ENCODE measurements at regions not wholly inside any gene's neighbourhood (a gene's known extent, or its start where the extent isn't known, plus 50 kb on each side); places are given as distances from the start of the nearest gene placed in this dataset.
A peak's percentile ranks its signal among the peaks of the same experiment; 100 is the strongest.

DNA sequence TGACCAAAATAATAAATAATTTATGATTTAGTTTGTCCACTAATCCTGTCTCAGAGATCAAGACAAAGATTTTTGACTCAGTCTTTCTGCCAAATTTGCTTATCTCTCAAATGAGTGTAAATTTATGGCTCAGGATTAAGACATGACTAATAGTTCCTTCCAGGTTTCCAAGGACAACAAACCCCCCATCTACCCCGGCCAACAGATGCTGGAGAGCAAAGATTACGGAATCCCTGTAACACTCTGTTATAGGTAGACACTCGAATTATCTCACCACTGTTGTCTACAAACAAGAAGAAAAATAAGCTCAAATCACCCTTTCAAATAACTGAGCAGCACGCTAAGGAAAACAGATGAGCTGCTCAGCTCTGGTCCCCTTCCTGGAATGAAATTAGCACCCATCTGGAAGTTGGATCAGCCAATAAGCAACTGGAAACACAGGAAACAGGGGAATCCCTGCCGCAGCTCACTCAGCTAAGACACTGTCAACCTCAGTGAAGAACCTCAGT lies 56.8 kb upstream of the SVIL start (continued):
- TF ChIP-seq, protein P1, sequence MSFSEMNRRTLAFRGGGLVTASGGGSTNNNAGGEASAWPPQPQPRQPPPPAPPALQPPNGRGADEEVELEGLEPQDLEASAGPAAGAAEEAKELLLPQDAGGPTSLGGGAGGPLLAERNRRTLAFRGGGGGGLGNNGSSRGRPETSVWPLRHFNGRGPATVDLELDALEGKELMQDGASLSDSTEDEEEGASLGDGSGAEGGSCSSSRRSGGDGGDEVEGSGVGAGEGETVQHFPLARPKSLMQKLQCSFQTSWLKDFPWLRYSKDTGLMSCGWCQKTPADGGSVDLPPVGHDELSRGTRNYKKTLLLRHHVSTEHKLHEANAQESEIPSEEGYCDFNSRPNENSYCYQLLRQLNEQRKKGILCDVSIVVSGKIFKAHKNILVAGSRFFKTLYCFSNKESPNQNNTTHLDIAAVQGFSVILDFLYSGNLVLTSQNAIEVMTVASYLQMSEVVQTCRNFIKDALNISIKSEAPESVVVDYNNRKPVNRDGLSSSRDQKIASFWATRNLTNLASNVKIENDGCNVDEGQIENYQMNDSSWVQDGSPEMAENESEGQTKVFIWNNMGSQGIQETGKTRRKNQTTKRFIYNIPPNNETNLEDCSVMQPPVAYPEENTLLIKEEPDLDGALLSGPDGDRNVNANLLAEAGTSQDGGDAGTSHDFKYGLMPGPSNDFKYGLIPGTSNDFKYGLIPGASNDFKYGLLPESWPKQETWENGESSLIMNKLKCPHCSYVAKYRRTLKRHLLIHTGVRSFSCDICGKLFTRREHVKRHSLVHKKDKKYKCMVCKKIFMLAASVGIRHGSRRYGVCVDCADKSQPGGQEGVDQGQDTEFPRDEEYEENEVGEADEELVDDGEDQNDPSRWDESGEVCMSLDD (tag by site-specific recombination; IDR thresholded peaks at IDR 0.05): no peak
- TF ChIP-seq ZNF843 (tag by site-specific recombination; IDR thresholded peaks at IDR 0.05) (peak; percentile 94), ZNF473 (tag by site-specific recombination; IDR thresholded peaks at IDR 0.05) (no peak), ZNF426 (tag by site-specific recombination; IDR thresholded peaks at IDR 0.05) (no peak), ZNF600 (tag by site-specific recombination; IDR thresholded peaks at IDR 0.05) (peak; percentile 49; the same call in 1 of the 2 replicates), ZNF423 (tag by site-specific recombination; IDR thresholded peaks at IDR 0.05) (no peak), ZNF677 (tag by site-specific recombination; IDR thresholded peaks at IDR 0.05) (no peak), YY2 (tag by site-specific recombination; IDR thresholded peaks at IDR 0.05) (no peak), GLI4 (tag by site-specific recombination; IDR thresholded peaks at IDR 0.05) (no peak), ZBTB1 (tag by site-specific recombination; IDR thresholded peaks at IDR 0.05) (peak; percentile 68; the same call in 1 of the 2 replicates), ZNF146 (tag by site-specific recombination; IDR thresholded peaks at IDR 0.05) (no peak), ZNF354C (tag by site-specific recombination; IDR thresholded peaks at IDR 0.05; ENCODE audit: borderline replicate concordance, low read depth) (no peak), RBAK (tag by site-specific recombination; IDR thresholded peaks at IDR 0.05) (no peak), ZNF747 (tag by site-specific recombination; IDR thresholded peaks at IDR 0.05) (no peak), ZFP3 (tag by site-specific recombination; IDR thresholded peaks at IDR 0.05; ENCODE audit: low read depth) (no peak), ZNF23 (tag by site-specific recombination; IDR thresholded peaks at IDR 0.05; ENCODE audit: borderline replicate concordance) (no peak), ZNF623 (tag by site-specific recombination; IDR thresholded peaks at IDR 0.05) (no peak)
- TF ChIP-seq, protein P2, sequence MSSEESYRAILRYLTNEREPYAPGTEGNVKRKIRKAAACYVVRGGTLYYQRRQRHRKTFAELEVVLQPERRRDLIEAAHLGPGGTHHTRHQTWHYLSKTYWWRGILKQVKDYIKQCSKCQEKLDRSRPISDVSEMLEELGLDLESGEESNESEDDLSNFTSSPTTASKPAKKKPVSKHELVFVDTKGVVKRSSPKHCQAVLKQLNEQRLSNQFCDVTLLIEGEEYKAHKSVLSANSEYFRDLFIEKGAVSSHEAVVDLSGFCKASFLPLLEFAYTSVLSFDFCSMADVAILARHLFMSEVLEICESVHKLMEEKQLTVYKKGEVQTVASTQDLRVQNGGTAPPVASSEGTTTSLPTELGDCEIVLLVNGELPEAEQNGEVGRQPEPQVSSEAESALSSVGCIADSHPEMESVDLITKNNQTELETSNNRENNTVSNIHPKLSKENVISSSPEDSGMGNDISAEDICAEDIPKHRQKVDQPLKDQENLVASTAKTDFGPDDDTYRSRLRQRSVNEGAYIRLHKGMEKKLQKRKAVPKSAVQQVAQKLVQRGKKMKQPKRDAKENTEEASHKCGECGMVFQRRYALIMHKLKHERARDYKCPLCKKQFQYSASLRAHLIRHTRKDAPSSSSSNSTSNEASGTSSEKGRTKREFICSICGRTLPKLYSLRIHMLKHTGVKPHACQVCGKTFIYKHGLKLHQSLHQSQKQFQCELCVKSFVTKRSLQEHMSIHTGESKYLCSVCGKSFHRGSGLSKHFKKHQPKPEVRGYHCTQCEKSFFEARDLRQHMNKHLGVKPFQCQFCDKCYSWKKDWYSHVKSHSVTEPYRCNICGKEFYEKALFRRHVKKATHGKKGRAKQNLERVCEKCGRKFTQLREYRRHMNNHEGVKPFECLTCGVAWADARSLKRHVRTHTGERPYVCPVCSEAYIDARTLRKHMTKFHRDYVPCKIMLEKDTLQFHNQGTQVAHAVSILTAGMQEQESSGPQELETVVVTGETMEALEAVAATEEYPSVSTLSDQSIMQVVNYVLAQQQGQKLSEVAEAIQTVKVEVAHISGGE (tag by site-specific recombination; conservative IDR thresholded peaks at IDR 0.05; ENCODE audit: low read depth): no peak
- TF ChIP-seq, protein P3, sequence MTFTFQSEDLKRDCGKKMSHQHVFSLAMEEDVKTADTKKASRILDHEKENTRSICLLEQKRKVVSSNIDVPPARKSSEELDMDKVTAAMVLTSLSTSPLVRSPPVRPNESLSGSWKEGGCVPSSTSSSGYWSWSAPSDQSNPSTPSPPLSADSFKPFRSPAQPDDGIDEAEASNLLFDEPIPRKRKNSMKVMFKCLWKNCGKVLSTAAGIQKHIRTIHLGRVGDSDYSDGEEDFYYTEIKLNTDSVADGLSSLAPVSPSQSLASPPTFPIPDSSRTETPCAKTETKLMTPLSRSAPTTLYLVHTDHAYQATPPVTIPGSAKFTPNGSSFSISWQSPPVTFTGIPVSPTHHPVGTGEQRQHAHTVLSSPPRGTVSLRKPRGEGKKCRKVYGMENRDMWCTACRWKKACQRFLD (tag by site-specific recombination; IDR thresholded peaks at IDR 0.05): no peak
- TF ChIP-seq, protein P4, sequence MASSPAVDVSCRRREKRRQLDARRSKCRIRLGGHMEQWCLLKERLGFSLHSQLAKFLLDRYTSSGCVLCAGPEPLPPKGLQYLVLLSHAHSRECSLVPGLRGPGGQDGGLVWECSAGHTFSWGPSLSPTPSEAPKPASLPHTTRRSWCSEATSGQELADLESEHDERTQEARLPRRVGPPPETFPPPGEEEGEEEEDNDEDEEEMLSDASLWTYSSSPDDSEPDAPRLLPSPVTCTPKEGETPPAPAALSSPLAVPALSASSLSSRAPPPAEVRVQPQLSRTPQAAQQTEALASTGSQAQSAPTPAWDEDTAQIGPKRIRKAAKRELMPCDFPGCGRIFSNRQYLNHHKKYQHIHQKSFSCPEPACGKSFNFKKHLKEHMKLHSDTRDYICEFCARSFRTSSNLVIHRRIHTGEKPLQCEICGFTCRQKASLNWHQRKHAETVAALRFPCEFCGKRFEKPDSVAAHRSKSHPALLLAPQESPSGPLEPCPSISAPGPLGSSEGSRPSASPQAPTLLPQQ (tag by site-specific recombination; IDR thresholded peaks at IDR 0.05): 0 out of 2 replicates have a peak, but pooled peaks have one; percentile 52
- TF ChIP-seq, protein P5, sequence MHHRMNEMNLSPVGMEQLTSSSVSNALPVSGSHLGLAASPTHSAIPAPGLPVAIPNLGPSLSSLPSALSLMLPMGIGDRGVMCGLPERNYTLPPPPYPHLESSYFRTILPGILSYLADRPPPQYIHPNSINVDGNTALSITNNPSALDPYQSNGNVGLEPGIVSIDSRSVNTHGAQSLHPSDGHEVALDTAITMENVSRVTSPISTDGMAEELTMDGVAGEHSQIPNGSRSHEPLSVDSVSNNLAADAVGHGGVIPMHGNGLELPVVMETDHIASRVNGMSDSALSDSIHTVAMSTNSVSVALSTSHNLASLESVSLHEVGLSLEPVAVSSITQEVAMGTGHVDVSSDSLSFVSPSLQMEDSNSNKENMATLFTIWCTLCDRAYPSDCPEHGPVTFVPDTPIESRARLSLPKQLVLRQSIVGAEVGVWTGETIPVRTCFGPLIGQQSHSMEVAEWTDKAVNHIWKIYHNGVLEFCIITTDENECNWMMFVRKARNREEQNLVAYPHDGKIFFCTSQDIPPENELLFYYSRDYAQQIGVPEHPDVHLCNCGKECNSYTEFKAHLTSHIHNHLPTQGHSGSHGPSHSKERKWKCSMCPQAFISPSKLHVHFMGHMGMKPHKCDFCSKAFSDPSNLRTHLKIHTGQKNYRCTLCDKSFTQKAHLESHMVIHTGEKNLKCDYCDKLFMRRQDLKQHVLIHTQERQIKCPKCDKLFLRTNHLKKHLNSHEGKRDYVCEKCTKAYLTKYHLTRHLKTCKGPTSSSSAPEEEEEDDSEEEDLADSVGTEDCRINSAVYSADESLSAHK (tag by site-specific recombination; IDR thresholded peaks at IDR 0.05): 0 out of 2 replicates have a peak, but pooled peaks have one; percentile 19
- TF ChIP-seq, protein P6, sequence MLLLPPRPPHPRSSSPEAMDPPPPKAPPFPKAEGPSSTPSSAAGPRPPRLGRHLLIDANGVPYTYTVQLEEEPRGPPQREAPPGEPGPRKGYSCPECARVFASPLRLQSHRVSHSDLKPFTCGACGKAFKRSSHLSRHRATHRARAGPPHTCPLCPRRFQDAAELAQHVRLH (tag by site-specific recombination; IDR thresholded peaks at IDR 0.05): no peak
- TF ChIP-seq, protein P7, sequence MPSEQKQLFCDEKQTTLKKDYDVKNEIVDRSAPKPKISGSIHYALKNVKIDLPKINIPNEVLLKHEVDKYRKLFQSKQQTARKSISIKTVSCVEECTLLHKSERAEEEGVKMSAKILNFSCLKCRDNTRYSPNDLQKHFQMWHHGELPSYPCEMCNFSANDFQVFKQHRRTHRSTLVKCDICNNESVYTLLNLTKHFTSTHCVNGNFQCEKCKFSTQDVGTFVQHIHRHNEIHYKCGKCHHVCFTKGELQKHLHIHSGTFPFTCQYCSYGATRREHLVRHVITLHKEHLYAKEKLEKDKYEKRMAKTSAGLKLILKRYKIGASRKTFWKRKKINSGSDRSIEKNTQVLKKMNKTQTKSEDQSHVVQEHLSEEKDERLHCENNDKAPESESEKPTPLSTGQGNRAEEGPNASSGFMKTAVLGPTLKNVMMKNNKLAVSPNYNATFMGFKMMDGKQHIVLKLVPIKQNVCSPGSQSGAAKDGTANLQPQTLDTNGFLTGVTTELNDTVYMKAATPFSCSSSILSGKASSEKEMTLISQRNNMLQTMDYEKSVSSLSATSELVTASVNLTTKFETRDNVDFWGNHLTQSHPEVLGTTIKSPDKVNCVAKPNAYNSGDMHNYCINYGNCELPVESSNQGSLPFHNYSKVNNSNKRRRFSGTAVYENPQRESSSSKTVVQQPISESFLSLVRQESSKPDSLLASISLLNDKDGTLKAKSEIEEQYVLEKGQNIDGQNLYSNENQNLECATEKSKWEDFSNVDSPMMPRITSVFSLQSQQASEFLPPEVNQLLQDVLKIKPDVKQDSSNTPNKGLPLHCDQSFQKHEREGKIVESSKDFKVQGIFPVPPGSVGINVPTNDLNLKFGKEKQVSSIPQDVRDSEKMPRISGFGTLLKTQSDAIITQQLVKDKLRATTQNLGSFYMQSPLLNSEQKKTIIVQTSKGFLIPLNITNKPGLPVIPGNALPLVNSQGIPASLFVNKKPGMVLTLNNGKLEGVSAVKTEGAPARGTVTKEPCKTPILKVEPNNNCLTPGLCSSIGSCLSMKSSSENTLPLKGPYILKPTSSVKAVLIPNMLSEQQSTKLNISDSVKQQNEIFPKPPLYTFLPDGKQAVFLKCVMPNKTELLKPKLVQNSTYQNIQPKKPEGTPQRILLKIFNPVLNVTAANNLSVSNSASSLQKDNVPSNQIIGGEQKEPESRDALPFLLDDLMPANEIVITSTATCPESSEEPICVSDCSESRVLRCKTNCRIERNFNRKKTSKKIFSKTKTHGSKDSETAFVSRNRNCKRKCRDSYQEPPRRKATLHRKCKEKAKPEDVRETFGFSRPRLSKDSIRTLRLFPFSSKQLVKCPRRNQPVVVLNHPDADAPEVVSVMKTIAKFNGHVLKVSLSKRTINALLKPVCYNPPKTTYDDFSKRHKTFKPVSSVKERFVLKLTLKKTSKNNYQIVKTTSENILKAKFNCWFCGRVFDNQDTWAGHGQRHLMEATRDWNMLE (tag by site-specific recombination; conservative IDR thresholded peaks at IDR 0.05; ENCODE audit: low read depth): 0 out of 2 replicates have a peak, but pooled peaks have one; percentile 22
